Neural progenitor cell (in vitro differentiated cells): ENCODE measurements at regions not wholly inside any gene's neighbourhood (a gene's known extent, or its start where the extent isn't known, plus 50 kb on each side); places are given as distances from the start of the nearest gene placed in this dataset.

ENCODE experiments used
- DNase-seq: peaks from one replicate; pipeline ENCODE4 v3.0.0-alpha.2; 2016; ENCODE audit warnings: low spot score
- H2AFZ ChIP-seq: fragments of 200-600 bp; sonication (generic); replicated peaks from 2 replicates; pipeline ENCODE4 v1.6.1; 2016; ENCODE audit warnings: antibody characterized with exemption
- H3F3A ChIP-seq: fragments of 200-600 bp; sonication (generic); 2 replicates; pipeline ENCODE4 v1.6.1; 2016; ENCODE audit warnings: antibody characterized with exemption, low read depth
- H3K27ac ChIP-seq: fragments of 200-600 bp; sonication (generic); 2 replicates; pipeline ENCODE4 v1.5.1; 2016; ENCODE audit warnings: mild to moderate bottlenecking
- H3K27me3 ChIP-seq: fragments of 200-600 bp; sonication (generic); 2 replicates; pipeline ENCODE4 v1.6.1; 2016; ENCODE audit warnings: mild to moderate bottlenecking, moderate library complexity
- H3K36me3 ChIP-seq: fragments of 200-600 bp; sonication (generic); 2 replicates; pipeline ENCODE4 v1.5.1; 2016
- H3K4me1 ChIP-seq: fragments of 200-600 bp; sonication (generic); 2 replicates; pipeline ENCODE4 v1.6.1; 2016; ENCODE audit warnings: mixed run types
- H3K4me2 ChIP-seq: fragments of 200-600 bp; sonication (generic); 2 replicates; pipeline ENCODE4 v1.6.1; 2016
- H3K4me3 ChIP-seq: fragments of 200-600 bp; sonication (generic); 2 replicates; pipeline ENCODE4 v1.5.1; 2016
- H3K79me2 ChIP-seq: fragments of 200-600 bp; sonication (generic); 2 replicates; pipeline ENCODE4 v1.6.1; 2016; ENCODE audit warnings: low read depth
- H3K9ac ChIP-seq: fragments of 200-600 bp; sonication (generic); 2 replicates; pipeline ENCODE4 v1.6.1; 2016
- H3K9me3 ChIP-seq: fragments of 200-600 bp; sonication (generic); 2 replicates; pipeline ENCODE4 v1.5.1; 2016; ENCODE audit warnings: low read depth
- H4K20me1 ChIP-seq: fragments of 200-600 bp; sonication (generic); 2 replicates; pipeline ENCODE4 v1.6.1; 2016; ENCODE audit warnings: low read depth
- H3K27ac Mint-ChIP-seq: 3 replicates; pipeline ENCODE4 v1.8.0; 2021; ENCODE audit warnings: mixed read lengths
- H3K27me3 Mint-ChIP-seq: 2 replicates; pipeline ENCODE4 v1.8.0; 2022; ENCODE audit warnings: low read depth, mild to moderate bottlenecking, inconsistent platforms, moderate library complexity, mixed read lengths; ENCODE audit not compliant: insufficient read depth
- H3K36me3 Mint-ChIP-seq: 3 replicates; pipeline ENCODE4 v1.8.0; 2021; ENCODE audit warnings: mixed read lengths
- H3K4me1 Mint-ChIP-seq: 3 replicates; pipeline ENCODE4 v1.8.0; 2021; ENCODE audit warnings: mixed read lengths
- H3K4me3 Mint-ChIP-seq: 3 replicates; pipeline ENCODE4 v1.8.0; 2021; ENCODE audit warnings: mild to moderate bottlenecking, moderate library complexity, mixed read lengths
- H3K9me3 Mint-ChIP-seq: 3 replicates; pipeline ENCODE4 v1.8.0; 2020; ENCODE audit warnings: mixed read lengths
- EZH2 ChIP-seq: fragments of 200-600 bp; sonication (generic); IDR thresholded peaks from 2 replicates; pipeline ENCODE4 v1.6.1; 2017; ENCODE audit warnings: antibody characterized with exemption, mild to moderate bottlenecking, moderate library complexity
- EZH2phosphoT487 ChIP-seq: fragments of 200-600 bp; sonication (generic); IDR thresholded peaks from 2 replicates; pipeline ENCODE4 v1.6.1; 2017; ENCODE audit warnings: antibody characterized with exemption
- TF ChIP-seq, protein P1 (sequence below): fragments of 200-600 bp; sonication (generic); IDR thresholded peaks from 2 replicates; pipeline ENCODE4 v1.5.1; 2017; ENCODE audit warnings: antibody characterized with exemption, mild to moderate bottlenecking

DNA sequence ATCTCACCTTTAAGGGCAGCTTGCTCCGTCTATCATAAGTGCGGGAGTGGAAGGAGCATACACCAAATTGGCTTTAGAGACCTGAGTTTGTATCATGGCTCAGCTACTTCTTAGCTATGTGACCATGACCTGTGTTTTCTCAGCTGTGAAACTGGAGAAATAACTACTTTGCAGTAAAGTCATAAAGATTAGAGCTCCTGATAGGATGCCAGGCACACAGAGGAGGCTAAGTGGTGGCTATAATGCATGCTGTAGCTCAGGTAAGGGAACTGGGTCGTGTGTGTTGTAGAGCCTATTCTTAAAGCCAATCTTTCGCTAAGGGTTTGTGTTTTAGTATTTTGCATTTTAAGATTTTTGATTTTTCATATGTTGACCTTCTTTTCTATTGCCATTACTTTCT lies 451.5 kb upstream of the MAN1A1 start:
- H3K9me3 Mint-ChIP-seq: no peaks in the 10 kb centered on the region
- Histone ChIP-seq H4K20me1 (no peaks in the 10 kb centered on the region), H3K9ac (no peak overlapping the region), H3K27ac (no peak overlapping the region), H3K36me3 (no peaks in the 10 kb centered on the region), H2AFZ (no peak overlapping the region), H3K4me1 (peaks cover 11% of the 10 kb centered on the region), H3K4me3 (no peak overlapping the region), H3F3A (no peaks in the 10 kb centered on the region), H3K4me2 (no peak overlapping the region), H3K9me3 (no peaks in the 10 kb centered on the region), H3K79me2 (no peaks in the 10 kb centered on the region), H3K27me3 (no peaks in the 10 kb centered on the region)
- no peak overlapping the region for H3K4me3 Mint-ChIP-seq
- DNase-seq: no peak
- no peaks in the 10 kb centered on the region for H3K36me3 Mint-ChIP-seq
- TF ChIP-seq EZH2 (no peak), EZH2phosphoT487 (no peak)
- TF ChIP-seq, protein P1, sequence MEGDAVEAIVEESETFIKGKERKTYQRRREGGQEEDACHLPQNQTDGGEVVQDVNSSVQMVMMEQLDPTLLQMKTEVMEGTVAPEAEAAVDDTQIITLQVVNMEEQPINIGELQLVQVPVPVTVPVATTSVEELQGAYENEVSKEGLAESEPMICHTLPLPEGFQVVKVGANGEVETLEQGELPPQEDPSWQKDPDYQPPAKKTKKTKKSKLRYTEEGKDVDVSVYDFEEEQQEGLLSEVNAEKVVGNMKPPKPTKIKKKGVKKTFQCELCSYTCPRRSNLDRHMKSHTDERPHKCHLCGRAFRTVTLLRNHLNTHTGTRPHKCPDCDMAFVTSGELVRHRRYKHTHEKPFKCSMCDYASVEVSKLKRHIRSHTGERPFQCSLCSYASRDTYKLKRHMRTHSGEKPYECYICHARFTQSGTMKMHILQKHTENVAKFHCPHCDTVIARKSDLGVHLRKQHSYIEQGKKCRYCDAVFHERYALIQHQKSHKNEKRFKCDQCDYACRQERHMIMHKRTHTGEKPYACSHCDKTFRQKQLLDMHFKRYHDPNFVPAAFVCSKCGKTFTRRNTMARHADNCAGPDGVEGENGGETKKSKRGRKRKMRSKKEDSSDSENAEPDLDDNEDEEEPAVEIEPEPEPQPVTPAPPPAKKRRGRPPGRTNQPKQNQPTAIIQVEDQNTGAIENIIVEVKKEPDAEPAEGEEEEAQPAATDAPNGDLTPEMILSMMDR: no peak
- H3K27ac Mint-ChIP-seq: no peak overlapping the region
- no peaks in the 10 kb centered on the region for H3K27me3 Mint-ChIP-seq
- peaks cover 6% of the 10 kb centered on the region for H3K4me1 Mint-ChIP-seq

DNA sequence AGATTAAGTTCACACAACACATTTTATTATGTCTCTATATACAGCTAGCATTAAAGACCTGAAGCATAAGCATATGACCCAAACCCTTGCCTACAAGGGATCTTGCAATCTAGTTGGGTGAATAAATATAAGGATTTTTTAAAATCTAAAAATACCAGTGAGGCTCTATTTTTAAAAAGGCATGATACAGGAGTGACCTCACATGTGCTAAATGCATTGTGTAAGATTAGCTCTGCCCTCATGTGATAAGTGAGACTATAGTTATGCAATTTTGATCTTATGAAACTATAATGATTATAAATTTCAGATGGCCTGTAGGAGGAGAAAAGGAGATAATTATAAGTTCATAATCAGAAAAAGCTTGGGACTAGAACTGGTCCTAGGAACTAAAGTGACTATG lies 451.0 kb upstream of the MAN1A1 start:
- H3K9me3 Mint-ChIP-seq: no peaks in the 10 kb centered on the region
- H3K36me3 Mint-ChIP-seq: no peaks in the 10 kb centered on the region
- H3K27ac ChIP-seq: no peak overlapping the region
- no peaks in the 10 kb centered on the region for H3F3A ChIP-seq
- no peak overlapping the region for H3K27ac Mint-ChIP-seq
- no peak overlapping the region for H3K4me3 ChIP-seq
- no peak for DNase-seq
- no peak overlapping the region for H3K9ac ChIP-seq
- H3K36me3 ChIP-seq: no peaks in the 10 kb centered on the region
- no peaks in the 10 kb centered on the region for H3K9me3 ChIP-seq
- H3K4me1 Mint-ChIP-seq: peaks cover 6% of the 10 kb centered on the region
- no peaks in the 10 kb centered on the region for H3K79me2 ChIP-seq
- no peak overlapping the region for H3K4me3 Mint-ChIP-seq
- H3K27me3 ChIP-seq: no peaks in the 10 kb centered on the region
- no peak overlapping the region for H3K4me2 ChIP-seq
- H2AFZ ChIP-seq: no peak overlapping the region
- no peak for TF ChIP-seq EZH2
- TF ChIP-seq, protein P1: no peak
- no peak for TF ChIP-seq EZH2phosphoT487
- H4K20me1 ChIP-seq: no peaks in the 10 kb centered on the region
- no peaks in the 10 kb centered on the region for H3K27me3 Mint-ChIP-seq
- peaks cover 11% of the 10 kb centered on the region for H3K4me1 ChIP-seq

DNA sequence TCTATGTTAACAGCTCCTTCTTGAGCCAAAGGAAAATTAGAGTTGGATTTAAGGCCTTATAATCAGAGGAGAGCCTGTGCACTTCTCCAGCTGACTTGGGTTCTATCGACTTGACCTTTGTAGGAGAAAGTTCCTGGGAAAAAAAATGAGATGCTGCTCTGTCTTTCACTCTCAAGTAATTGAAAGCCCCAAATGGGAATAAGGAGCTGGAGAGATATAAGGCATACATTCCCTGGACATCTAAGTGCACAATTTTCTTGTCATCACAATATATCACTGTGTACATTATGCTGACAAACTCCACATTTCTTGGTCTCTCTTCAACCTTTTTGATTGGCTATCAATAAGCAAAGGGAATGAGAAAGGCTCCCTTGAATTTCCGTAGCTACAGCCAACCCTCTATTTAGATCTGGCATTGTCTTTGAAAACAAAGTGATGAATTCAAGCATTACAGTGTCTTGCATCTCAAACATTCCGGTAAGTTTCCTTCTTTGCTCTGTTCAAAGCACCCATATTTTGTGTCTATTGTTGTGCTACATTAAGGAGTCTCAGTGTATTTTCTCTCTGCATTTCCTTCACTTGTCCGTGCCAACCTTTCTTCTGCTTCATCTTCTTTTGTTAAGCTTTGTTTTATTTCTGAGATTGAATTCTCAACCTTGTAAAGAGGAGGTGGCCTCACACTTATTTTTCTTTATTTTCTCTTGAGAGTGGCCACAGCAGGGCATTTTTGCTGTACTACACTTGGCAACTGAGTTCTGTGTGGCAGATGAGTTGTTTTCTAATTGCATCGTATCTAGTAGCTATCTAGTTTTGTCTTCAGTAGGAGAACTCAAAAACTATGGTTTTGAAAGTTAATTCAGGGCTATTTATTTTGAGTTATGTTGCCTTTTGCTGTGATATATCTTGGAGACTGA lies 450.3 kb upstream of the MAN1A1 start:
- Histone ChIP-seq H3K36me3 (no peaks in the 10 kb centered on the region), H3K27ac (no peak overlapping the region), H2AFZ (no peak overlapping the region)

More for the DNA sequence above, 450.3 kb upstream of the MAN1A1 start:
- no peak for TF ChIP-seq EZH2
- TF ChIP-seq, protein P1: no peak
- TF ChIP-seq EZH2phosphoT487: no peak
- Histone ChIP-seq H3K79me2 (no peaks in the 10 kb centered on the region), H4K20me1 (no peaks in the 10 kb centered on the region), H3K4me1 (peaks cover 11% of the 10 kb centered on the region), H3K9ac (no peak overlapping the region), H3K9me3 (no peaks in the 10 kb centered on the region), H3K4me2 (no peak overlapping the region), H3K4me3 (no peak overlapping the region), H3F3A (no peaks in the 10 kb centered on the region), H3K27me3 (no peaks in the 10 kb centered on the region)
- Mint-ChIP-seq H3K36me3 (no peaks in the 10 kb centered on the region), H3K27me3 (no peaks in the 10 kb centered on the region), H3K4me1 (peaks cover 6% of the 10 kb centered on the region), H3K4me3 (no peak overlapping the region), H3K9me3 (no peaks in the 10 kb centered on the region), H3K27ac (no peak overlapping the region)
- DNase-seq: peak; percentile 15
